ENCODE measurements at regions not wholly inside any gene's neighbourhood (a gene's known extent, or its start where the extent isn't known, plus 50 kb on each side); places are given as distances from the start of the nearest gene placed in this dataset.
"Not testable (repeated sequence)": the region's sequence is repeated elsewhere in the genome, so short reads cannot be mapped to it uniquely, and the experiment has no call there.

GRCh38 chr14:62439210-62439609, 606.0 kb downstream of the KCNH5 start:
- no peak for DNase-seq

GRCh38 chr14:62443796-62444195, 601.5 kb downstream of the KCNH5 start:
- no peak for DNase-seq

GRCh38 chr14:62445570-62445969, 599.7 kb downstream of the KCNH5 start:
- DNase-seq = no peak

GRCh38 chr14:62451221-62451620, 594.0 kb downstream of the KCNH5 start:
- DNase-seq = no peak

GRCh38 chr14:62453226-62453625, 592.0 kb downstream of the KCNH5 start:
- DNase-seq = no peak

GRCh38 chr14:62455446-62455845, 589.8 kb downstream of the KCNH5 start:
- DNase-seq = no peak

- DNase-seq = no peak
Observed at GRCh38 chr14:62462988-62463387, 582.3 kb downstream of the KCNH5 start.

- DNase-seq = no peak
Observed at GRCh38 chr14:62468946-62469345, 576.3 kb downstream of the KCNH5 start.

- no peak for DNase-seq
Observed at GRCh38 chr14:62470935-62471334, 574.3 kb downstream of the KCNH5 start.

- no peak for DNase-seq
Observed at GRCh38 chr14:62491146-62491545, 554.1 kb downstream of the KCNH5 start.

GRCh38 chr14:62497708-62498107, 547.5 kb downstream of the KCNH5 start:
- no peak for DNase-seq

- no peak for DNase-seq
Observed at GRCh38 chr14:62501021-62501750, 544.1 kb downstream of the KCNH5 start.

GRCh38 chr14:62505045-62505444, 540.2 kb downstream of the KCNH5 start:
- DNase-seq = no peak

GRCh38 chr14:62521309-62521708, 523.9 kb downstream of the KCNH5 start:
- DNase-seq = not testable (repeated sequence)

- DNase-seq = no peak
Observed at GRCh38 chr14:62528296-62528695, 517.0 kb downstream of the KCNH5 start.

GRCh38 chr14:62532181-62532580, 513.1 kb downstream of the KCNH5 start:
- DNase-seq = no peak

GRCh38 chr14:62546862-62547474, 498.3 kb downstream of the KCNH5 start:
- no peak for DNase-seq

GRCh38 chr14:62557416-62557815, 487.8 kb downstream of the KCNH5 start:
- DNase-seq = no peak

GRCh38 chr14:62558451-62558850, 486.8 kb downstream of the KCNH5 start:
- no peak for DNase-seq

- DNase-seq = no peak
Observed at GRCh38 chr14:62585247-62585646, 460.0 kb downstream of the KCNH5 start.

GRCh38 chr14:62592877-62593276, 452.4 kb downstream of the KCNH5 start:
- DNase-seq = no peak

GRCh38 chr14:62597143-62597542, 448.1 kb downstream of the KCNH5 start:
- no peak for DNase-seq

GRCh38 chr14:62599616-62600385, 445.5 kb downstream of the KCNH5 start:
- DNase-seq = no peak

- DNase-seq = no peak
Observed at GRCh38 chr14:62602712-62603111, 442.5 kb downstream of the KCNH5 start.
